OCI-LY7 (cell line): ENCODE measurements at regions not wholly inside any gene's neighbourhood (a gene's known extent, or its start where the extent isn't known, plus 50 kb on each side); places are given as distances from the start of the nearest gene placed in this dataset.

Source experiments
- EZH2phosphoT487 ChIP-seq: fragments of 200-600 bp; sonication (generic); IDR thresholded peaks from 2 replicates; pipeline ENCODE4 v1.6.1; 2018; ENCODE audit warnings: low read depth, borderline replicate concordance, mild to moderate bottlenecking, mixed run types, antibody characterized with exemption, low read length, moderate library complexity, mixed read lengths
- TF ChIP-seq, protein P1 (sequence below): fragments of 200-600 bp; sonication (generic); conservative IDR thresholded peaks from 2 replicates; pipeline ENCODE4 v1.5.1; 2014; ENCODE audit warnings: mild to moderate bottlenecking, antibody characterized with exemption, low read length, moderate library complexity, mixed read lengths

DNA sequence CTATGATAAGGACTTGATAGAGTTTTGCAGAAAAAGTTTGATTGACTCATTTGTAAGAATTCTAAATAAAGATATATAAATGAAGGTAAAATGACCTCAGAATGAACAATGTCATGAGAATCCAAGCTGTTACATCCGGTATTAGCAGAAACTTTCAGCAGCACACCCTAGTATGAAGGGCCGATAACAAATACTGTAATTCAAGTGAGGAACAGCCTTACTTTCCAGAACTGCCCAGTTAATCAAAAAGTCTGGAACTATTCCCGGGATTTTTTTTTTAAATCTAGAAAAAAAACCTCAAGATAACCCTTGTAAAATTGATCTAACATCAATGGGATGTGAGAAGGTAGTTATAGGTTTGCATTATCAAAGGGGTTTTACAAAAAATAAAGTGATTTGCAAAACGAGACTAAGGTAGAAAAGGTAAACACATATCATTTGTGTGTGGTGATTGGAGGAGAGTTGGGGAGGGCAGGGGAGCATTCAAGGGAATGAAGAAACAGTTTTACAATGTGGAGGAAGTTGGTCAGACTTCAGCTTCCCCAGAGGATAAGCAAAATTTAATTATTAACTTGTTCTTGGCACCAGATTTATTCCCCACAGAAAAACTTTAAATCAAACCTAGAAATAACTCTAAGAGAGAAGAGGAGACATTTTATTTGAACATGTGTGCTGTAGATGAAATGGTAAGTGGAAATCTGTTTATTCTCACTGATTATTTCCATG lies 75.9 kb upstream of the VCAM1 start:
- TF ChIP-seq, protein P1, sequence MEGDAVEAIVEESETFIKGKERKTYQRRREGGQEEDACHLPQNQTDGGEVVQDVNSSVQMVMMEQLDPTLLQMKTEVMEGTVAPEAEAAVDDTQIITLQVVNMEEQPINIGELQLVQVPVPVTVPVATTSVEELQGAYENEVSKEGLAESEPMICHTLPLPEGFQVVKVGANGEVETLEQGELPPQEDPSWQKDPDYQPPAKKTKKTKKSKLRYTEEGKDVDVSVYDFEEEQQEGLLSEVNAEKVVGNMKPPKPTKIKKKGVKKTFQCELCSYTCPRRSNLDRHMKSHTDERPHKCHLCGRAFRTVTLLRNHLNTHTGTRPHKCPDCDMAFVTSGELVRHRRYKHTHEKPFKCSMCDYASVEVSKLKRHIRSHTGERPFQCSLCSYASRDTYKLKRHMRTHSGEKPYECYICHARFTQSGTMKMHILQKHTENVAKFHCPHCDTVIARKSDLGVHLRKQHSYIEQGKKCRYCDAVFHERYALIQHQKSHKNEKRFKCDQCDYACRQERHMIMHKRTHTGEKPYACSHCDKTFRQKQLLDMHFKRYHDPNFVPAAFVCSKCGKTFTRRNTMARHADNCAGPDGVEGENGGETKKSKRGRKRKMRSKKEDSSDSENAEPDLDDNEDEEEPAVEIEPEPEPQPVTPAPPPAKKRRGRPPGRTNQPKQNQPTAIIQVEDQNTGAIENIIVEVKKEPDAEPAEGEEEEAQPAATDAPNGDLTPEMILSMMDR: no peak
- TF ChIP-seq EZH2phosphoT487: no peak
